GM12891 (cell line): ENCODE measurements at regions not wholly inside any gene's neighbourhood (a gene's known extent, or its start where the extent isn't known, plus 50 kb on each side); places are given as distances from the start of the nearest gene placed in this dataset.

ENCODE experiments used
- POLR2A ChIP-seq: IDR thresholded peaks from 2 replicates; pipeline ENCODE4 v1.6.1; 2011; ENCODE audit warnings: low read depth, low read length, control low read depth
- POLR2AphosphoS5 ChIP-seq: IDR thresholded peaks from 2 replicates; pipeline ENCODE4 v1.6.1; 2011; ENCODE audit warnings: low read depth, low read length, control low read depth
- POU2F2 ChIP-seq: IDR thresholded peaks from 2 replicates; pipeline ENCODE4 v1.6.1; 2011; ENCODE audit warnings: low read depth, mild to moderate bottlenecking, control low read depth, low read length, moderate library complexity
- SPI1 ChIP-seq: IDR thresholded peaks from 2 replicates; pipeline ENCODE4 v1.6.1; 2011; ENCODE audit warnings: low read depth, low read length, control low read depth
- TAF1 ChIP-seq: IDR thresholded peaks from 2 replicates; pipeline ENCODE4 v1.6.1; 2011; ENCODE audit warnings: low read depth, low read length, control low read depth

DNA sequence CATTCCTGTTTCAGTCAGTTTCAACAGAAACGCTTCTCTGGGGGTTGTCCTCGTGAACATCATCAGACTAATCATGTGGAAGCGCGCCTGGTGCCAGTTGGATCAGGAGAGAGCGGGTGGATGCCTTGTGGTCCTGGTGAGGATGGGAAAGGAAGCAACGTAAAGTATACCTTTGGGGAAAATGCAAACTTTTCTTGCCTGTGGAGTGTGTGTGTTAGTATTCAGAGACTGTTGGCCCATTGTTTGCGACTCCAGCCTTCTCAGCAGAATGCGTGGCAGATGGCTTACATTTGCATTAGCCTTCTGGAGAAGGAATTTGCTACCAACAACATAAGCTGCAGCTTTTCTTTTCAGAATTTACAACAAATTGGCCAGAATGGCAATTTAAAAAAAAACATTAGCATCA, 173.9 kb downstream of the RWDD3 start:
- TF ChIP-seq POLR2A (no peak), POLR2AphosphoS5 (no peak), TAF1 (no peak), POU2F2 (no peak), SPI1 (no peak)
